Naive thymus-derived CD4-positive, alpha-beta T cell (primary cell): ENCODE measurements at regions not wholly inside any gene's neighbourhood (a gene's known extent, or its start where the extent isn't known, plus 50 kb on each side); places are given as distances from the start of the nearest gene placed in this dataset.

Source experiments
- ATAC-seq: fragments of 150-1000 bp; cut with Tn5 transposase; 2 replicates; pipeline ENCODE4 v1.10.0; 2021; ENCODE audit warnings: mild to moderate bottlenecking, moderate library complexity
- CTCF ChIA-PET: fragments of 350-600 bp; sonication (Branson Sonifier 250); formaldehyde crosslinking; loops from one replicate; lab custom pipeline; 2021; ENCODE audit warnings: antibody characterized with exemption; lab: Charles Lee
- POLR2A ChIA-PET: fragments of 350-600 bp; sonication (Branson Sonifier 250); formaldehyde crosslinking; loops from one replicate; lab custom pipeline; 2021; ENCODE audit warnings: antibody characterized with exemption, inconsistent platforms; lab: Charles Lee
- DNase-seq, 9 donors: peaks; one replicate each; pipeline versions ENCODE4 v3.0.0 to v3.0.0-alpha.2; 2020 to 2022; ENCODE audit warnings: mixed read lengths in 1 of 9
- H3K27ac ChIP-seq: one replicate; pipeline ENCODE4 v1.7.0; 2013; ENCODE audit warnings: mild to moderate bottlenecking, low read depth, low read length, moderate library complexity
- H3K27me3 ChIP-seq, 2 donors: one replicate each; pipeline ENCODE4 v1.7.0; 2013; ENCODE audit warnings: low read length in 2 of 2, mild to moderate bottlenecking in 2 of 2, moderate library complexity in 2 of 2; ENCODE audit not compliant: control insufficient read depth in 2 of 2, insufficient read depth in 2 of 2
- H3K36me3 ChIP-seq, 3 experiments: 1 replicate in 2 of 3; 2 replicates in 1 of 3; pipeline ENCODE4 v1.7.0; 2013; ENCODE audit warnings: low read length in 3 of 3, mild to moderate bottlenecking in 3 of 3, moderate library complexity in 1 of 3; ENCODE audit not compliant: insufficient read depth in 3 of 3, control insufficient read depth in 2 of 3
- H3K4me1 ChIP-seq, 2 donors: one replicate each; pipeline ENCODE4 v1.7.0; 2013; ENCODE audit warnings: low read length in 2 of 2, mild to moderate bottlenecking in 2 of 2, moderate library complexity in 1 of 2; ENCODE audit not compliant: control insufficient read depth in 2 of 2, insufficient read depth in 2 of 2
- H3K4me3 ChIP-seq: 2 replicates; pipeline ENCODE4 v1.7.0; 2013; ENCODE audit warnings: mild to moderate bottlenecking, low read length
- H3K9me3 ChIP-seq, 3 experiments: 1 replicate in 2 of 3; 2 replicates in 1 of 3; pipeline ENCODE4 v1.7.0; 2013; ENCODE audit warnings: low read length in 3 of 3; ENCODE audit not compliant: control insufficient read depth in 2 of 3
- H3K27ac Mint-ChIP-seq, 9 donors: one replicate each; pipeline ENCODE4 v1.8.0; 2020 to 2022; ENCODE audit warnings: mixed read lengths in 9 of 9, mild to moderate bottlenecking in 8 of 9, moderate library complexity in 5 of 9, inconsistent platforms in 2 of 9
- H3K27me3 Mint-ChIP-seq, 5 donors: one replicate each; pipeline ENCODE4 v1.8.0; 2021 to 2022; ENCODE audit warnings: mixed read lengths in 5 of 5, mild to moderate bottlenecking in 1 of 5
- H3K36me3 Mint-ChIP-seq, 5 donors: one replicate each; pipeline ENCODE4 v1.8.0; 2020 to 2022; ENCODE audit warnings: mixed read lengths in 5 of 5, mild to moderate bottlenecking in 3 of 5, inconsistent platforms in 1 of 5
- H3K4me1 Mint-ChIP-seq, 7 donors: one replicate each; pipeline ENCODE4 v1.8.0; 2020 to 2022; ENCODE audit warnings: mixed read lengths in 7 of 7, mild to moderate bottlenecking in 3 of 7, inconsistent platforms in 1 of 7
- H3K4me3 Mint-ChIP-seq, 10 donors: one replicate each; pipeline ENCODE4 v1.8.0; 2020 to 2022; ENCODE audit warnings: mild to moderate bottlenecking in 10 of 10, mixed read lengths in 10 of 10, moderate library complexity in 6 of 10, inconsistent platforms in 2 of 10
- H3K9me3 Mint-ChIP-seq, 11 donors: one replicate each; pipeline ENCODE4 v1.8.0; 2020 to 2022; ENCODE audit warnings: mixed read lengths in 11 of 11, mild to moderate bottlenecking in 4 of 11, inconsistent platforms in 1 of 11, moderate library complexity in 1 of 11
- intact Hi-C, 2 donors: fragments of 100-400 bp; cut with micrococcal nuclease; formaldehyde crosslinking; loops; one replicate each; pipeline ENCODE4 v1.15.1; 2023

DNA sequence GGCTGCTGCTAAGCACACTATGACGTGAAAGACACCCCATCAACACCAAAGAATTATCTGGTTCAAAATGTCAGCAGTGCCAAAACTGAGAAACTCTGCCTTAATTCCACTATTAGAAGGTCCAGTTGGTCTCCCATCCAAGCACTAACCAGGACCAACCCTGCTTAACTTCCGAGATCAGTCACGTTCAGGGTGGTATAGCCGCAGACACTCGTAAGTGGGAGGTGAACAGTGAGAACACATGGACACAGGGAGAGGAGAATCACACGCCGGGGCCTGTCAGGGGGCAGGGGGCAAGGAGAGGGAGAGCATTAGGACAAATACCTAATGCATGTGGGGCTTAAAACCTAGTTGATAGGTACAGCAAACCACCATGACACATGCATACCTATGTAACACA, 83.4 kb downstream of the C13orf42 start:
- CTCF ChIA-PET: no interaction called here
- no peak overlapping the region for H3K27ac ChIP-seq
- no peaks in the 10 kb centered on the region for H3K27me3 ChIP-seq
- no peak for ATAC-seq
- POLR2A ChIA-PET: no interaction called here
- H3K36me3 ChIP-seq: no peaks in the 10 kb centered on the region
- H3K4me3 ChIP-seq: no peak overlapping the region
- peaks cover 7 to 14% (median 9%) of the 10 kb centered on the region in 5 donors for H3K27me3 Mint-ChIP-seq
- intact Hi-C loops: no loop called here
- H3K9me3 ChIP-seq: no peaks in the 10 kb centered on the region
- no peak for DNase-seq
- H3K4me1 Mint-ChIP-seq: no peaks in the 10 kb centered on the region
- H3K27ac Mint-ChIP-seq: no peak overlapping the region
- H3K9me3 Mint-ChIP-seq: peaks cover 0 to 6% (median 3%) of the 10 kb centered on the region in 11 donors
- H3K36me3 Mint-ChIP-seq: peaks cover 0 to 5% (median 0%) of the 10 kb centered on the region in 5 donors
- H3K4me1 ChIP-seq: no peaks in the 10 kb centered on the region
- no peak overlapping the region for H3K4me3 Mint-ChIP-seq

DNA sequence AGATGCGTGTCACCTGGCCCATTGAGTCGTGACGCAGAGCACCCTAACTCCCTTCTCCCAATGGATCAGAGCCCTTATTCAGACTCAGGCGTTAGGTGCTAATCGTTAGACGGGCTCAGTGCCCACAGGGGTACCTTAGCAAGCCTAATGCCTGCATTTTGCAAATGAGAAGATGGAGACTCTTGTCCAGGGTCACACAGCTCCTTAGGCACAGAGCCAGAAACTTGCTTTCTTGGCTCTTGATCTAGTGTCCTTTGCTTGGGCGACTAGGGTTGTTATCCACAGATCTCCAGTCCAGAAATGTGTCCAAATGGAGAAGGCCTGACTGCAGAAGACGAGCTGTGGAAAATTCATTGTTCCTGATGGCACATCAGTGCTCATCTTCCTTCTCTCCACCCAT, 85.1 kb downstream of the C13orf42 start:
- peaks cover 7 to 21% (median 14%) of the 10 kb centered on the region in 5 donors for H3K27me3 Mint-ChIP-seq
- no peaks in the 10 kb centered on the region for H3K27me3 ChIP-seq
- H3K27ac Mint-ChIP-seq: no peak overlapping the region
- POLR2A ChIA-PET: no interaction called here
- H3K36me3 Mint-ChIP-seq: peaks cover 0 to 5% (median 0%) of the 10 kb centered on the region in 5 donors
- no peak overlapping the region for H3K27ac ChIP-seq
- DNase-seq: no peak
- no peaks in the 10 kb centered on the region for H3K9me3 ChIP-seq
- no peaks in the 10 kb centered on the region for H3K4me1 Mint-ChIP-seq
- H3K9me3 Mint-ChIP-seq: peaks cover 0 to 6% (median 5%) of the 10 kb centered on the region in 11 donors
- intact Hi-C loops: no loop called here
- ATAC-seq: no peak
- no peak overlapping the region for H3K4me3 Mint-ChIP-seq
- CTCF ChIA-PET: no interaction called here
- H3K4me1 ChIP-seq: no peaks in the 10 kb centered on the region
- H3K36me3 ChIP-seq: no peaks in the 10 kb centered on the region
- H3K4me3 ChIP-seq: no peak overlapping the region

DNA sequence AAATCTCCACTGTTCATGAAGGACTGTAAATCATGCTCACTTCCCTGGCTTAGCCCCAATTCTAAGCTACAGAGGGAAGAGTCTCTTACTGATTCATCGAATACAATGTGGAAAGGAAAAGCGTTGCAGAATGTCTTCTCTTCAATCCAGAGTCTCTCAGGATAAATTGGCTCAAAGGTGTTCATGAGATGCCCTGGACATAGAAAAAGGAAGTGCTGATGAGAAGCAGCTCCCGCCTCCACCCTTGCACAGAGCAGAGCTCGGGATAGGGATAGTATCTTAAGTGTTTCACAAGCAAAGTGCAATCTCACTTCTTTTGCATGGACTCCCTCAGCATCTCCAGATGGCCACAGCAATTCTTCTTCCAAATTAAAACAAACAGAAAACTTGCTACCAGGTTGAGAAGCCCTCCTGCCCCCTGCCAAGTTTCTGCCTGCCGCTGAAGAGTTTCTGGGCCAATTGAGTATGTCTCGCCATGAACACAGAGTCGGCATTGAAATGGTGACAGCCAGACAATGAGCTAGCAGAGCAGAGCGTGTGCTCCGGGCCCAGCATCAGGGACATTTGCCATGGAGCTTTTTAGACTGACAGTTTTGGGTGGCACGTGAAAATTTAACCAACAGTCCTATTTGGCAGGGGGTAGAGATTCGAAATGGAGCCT, 85.7 kb downstream of the C13orf42 start:
- Mint-ChIP-seq H3K27me3 (peaks cover 7 to 21% (median 16%) of the 10 kb centered on the region in 5 donors), H3K4me3 (no peak overlapping the region), H3K27ac (no peak overlapping the region), H3K36me3 (peaks cover 0 to 5% (median 0%) of the 10 kb centered on the region in 5 donors), H3K4me1 (no peaks in the 10 kb centered on the region), H3K9me3 (peaks cover 0 to 6% (median 5%) of the 10 kb centered on the region in 11 donors)
- ChIA-PET CTCF (no interaction called here), POLR2A (no interaction called here)
- Histone ChIP-seq H3K4me1 (no peaks in the 10 kb centered on the region), H3K4me3 (no peak overlapping the region), H3K27ac (no peak overlapping the region), H3K36me3 (no peaks in the 10 kb centered on the region), H3K9me3 (no peaks in the 10 kb centered on the region), H3K27me3 (no peaks in the 10 kb centered on the region)
- DNase-seq (no peak), ATAC-seq (no peak)
- intact Hi-C loops: no loop called here

DNA sequence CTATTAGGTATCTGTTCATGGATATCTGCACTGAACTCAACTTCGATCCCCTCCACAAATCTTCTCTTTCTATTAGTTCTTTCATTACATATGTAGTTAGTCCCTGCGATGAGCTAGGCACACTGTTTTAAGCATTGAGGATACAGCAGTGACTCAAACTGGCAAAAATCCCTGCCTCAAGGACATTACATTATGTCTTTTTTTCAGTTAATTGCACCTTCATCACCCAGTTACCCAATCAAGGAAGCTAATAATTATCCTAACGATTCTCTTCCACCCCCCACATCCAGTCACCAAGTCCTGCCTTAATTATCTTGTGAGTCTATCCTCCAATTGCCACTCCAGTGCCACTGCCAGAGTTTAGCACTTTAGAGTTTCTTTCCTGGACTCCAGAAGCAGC, 89.3 kb downstream of the C13orf42 start:
- no peaks in the 10 kb centered on the region for H3K4me1 ChIP-seq
- Mint-ChIP-seq H3K4me1 (no peaks in the 10 kb centered on the region), H3K27ac (no peak overlapping the region), H3K27me3 (peaks cover 2 to 23% (median 14%) of the 10 kb centered on the region in 5 donors), H3K4me3 (no peak overlapping the region), H3K9me3 (peaks cover 0 to 6% (median 5%) of the 10 kb centered on the region in 11 donors), H3K36me3 (peaks cover 0 to 5% (median 4%) of the 10 kb centered on the region in 5 donors)
- H3K27ac ChIP-seq: no peak overlapping the region
- H3K27me3 ChIP-seq: no peaks in the 10 kb centered on the region
- ATAC-seq: no peak
- CTCF ChIA-PET: no interaction called here
- no peaks in the 10 kb centered on the region for H3K36me3 ChIP-seq
- H3K4me3 ChIP-seq: no peak overlapping the region
- no peak for DNase-seq
- POLR2A ChIA-PET: no interaction called here
- intact Hi-C loops: no loop called here
- no peaks in the 10 kb centered on the region for H3K9me3 ChIP-seq

- Histone ChIP-seq H3K9me3 (no peaks in the 10 kb centered on the region), H3K4me1 (no peaks in the 10 kb centered on the region), H3K36me3 (no peaks in the 10 kb centered on the region), H3K27ac (no peak overlapping the region), H3K4me3 (no peak overlapping the region), H3K27me3 (no peaks in the 10 kb centered on the region)
- Mint-ChIP-seq H3K4me3 (no peak overlapping the region), H3K27ac (no peak overlapping the region), H3K4me1 (no peaks in the 10 kb centered on the region), H3K27me3 (peaks cover 2 to 20% (median 14%) of the 10 kb centered on the region in 5 donors), H3K9me3 (peaks cover 0 to 6% (median 5%) of the 10 kb centered on the region in 11 donors), H3K36me3 (peaks cover 0 to 5% (median 4%) of the 10 kb centered on the region in 5 donors)
- ATAC-seq (no peak), DNase-seq (no peak)
- CTCF ChIA-PET: no interaction called here
- intact Hi-C loops: no loop called here
- POLR2A ChIA-PET: no interaction called here
These were observed 90.5 kb downstream of the C13orf42 start for GRCh38 chr13:51020600-51020999.

GRCh38 chr13:51019026-51019425, 92.0 kb downstream of the C13orf42 start:
- Mint-ChIP-seq H3K27me3 (peaks cover 2 to 17% (median 14%) of the 10 kb centered on the region in 5 donors), H3K27ac (no peak overlapping the region), H3K4me3 (no peak overlapping the region), H3K4me1 (no peaks in the 10 kb centered on the region), H3K36me3 (peaks cover 0 to 5% (median 3%) of the 10 kb centered on the region in 5 donors), H3K9me3 (peaks cover 0 to 10% (median 4%) of the 10 kb centered on the region in 11 donors)
- no peaks in the 10 kb centered on the region for H3K27me3 ChIP-seq
- no peaks in the 10 kb centered on the region for H3K4me1 ChIP-seq
- DNase-seq (no peak), ATAC-seq (no peak)
- intact Hi-C loops: no loop called here
- no peaks in the 10 kb centered on the region for H3K36me3 ChIP-seq
- no peak overlapping the region for H3K27ac ChIP-seq
- ChIA-PET CTCF (no interaction called here), POLR2A (no interaction called here)
- H3K9me3 ChIP-seq: no peaks in the 10 kb centered on the region
- no peak overlapping the region for H3K4me3 ChIP-seq

GRCh38 chr13:51017516-51017915, 93.6 kb downstream of the C13orf42 start:
- H3K27me3 Mint-ChIP-seq: peaks cover 0 to 25% (median 13%) of the 10 kb centered on the region in 5 donors
- no peak overlapping the region for H3K27ac ChIP-seq
- H3K36me3 Mint-ChIP-seq: peaks cover 0 to 5% (median 0%) of the 10 kb centered on the region in 5 donors
- no peaks in the 10 kb centered on the region for H3K4me1 ChIP-seq
- H3K27ac Mint-ChIP-seq: no peak overlapping the region
- no peaks in the 10 kb centered on the region for H3K4me1 Mint-ChIP-seq
- ChIA-PET POLR2A (no interaction called here), CTCF (no interaction called here)
- no peaks in the 10 kb centered on the region for H3K27me3 ChIP-seq
- ATAC-seq: no peak
- no peaks in the 10 kb centered on the region for H3K9me3 ChIP-seq
- DNase-seq: no peak
- H3K4me3 Mint-ChIP-seq: no peak overlapping the region
- H3K4me3 ChIP-seq: no peak overlapping the region
- H3K9me3 Mint-ChIP-seq: peaks cover 0 to 17% (median 5%) of the 10 kb centered on the region in 11 donors
- H3K36me3 ChIP-seq: no peaks in the 10 kb centered on the region
- intact Hi-C loops: no loop called here
